ENCODE measurements at regions not wholly inside any gene's neighbourhood (a gene's known extent, or its start where the extent isn't known, plus 50 kb on each side); places are given as distances from the start of the nearest gene placed in this dataset.

DNA sequence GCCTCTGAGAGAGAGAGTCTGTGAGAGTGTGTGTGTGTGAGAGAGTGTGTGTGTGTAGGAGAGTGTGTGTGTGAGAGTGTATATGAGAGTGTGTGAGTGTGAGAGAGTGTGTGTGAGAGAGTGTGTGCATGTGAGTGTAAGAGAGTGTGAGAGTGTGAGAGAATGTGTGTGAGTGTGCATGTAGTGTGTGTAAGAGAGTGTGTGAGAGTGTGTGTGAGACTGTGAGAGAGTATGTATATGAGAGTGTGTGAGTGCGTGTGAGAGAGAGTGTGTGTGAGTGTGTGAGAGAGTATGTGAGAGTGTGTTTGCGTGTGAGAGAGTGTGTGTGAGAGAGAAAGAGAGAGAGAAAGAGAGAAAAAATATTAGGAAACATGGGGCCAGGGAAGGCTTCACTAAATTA, 588.3 kb upstream of the SGCD start:
- Mint-ChIP-seq H3K9me3 (no peaks in the 10 kb centered on the region), H3K4me3 (no peak overlapping the region), H3K27ac (no peak overlapping the region), H3K4me1 (ENCODE audit: low read depth) (no peaks in the 10 kb centered on the region), H3K36me3 (ENCODE audit: low read depth) (no peaks in the 10 kb centered on the region), H3K27me3 (peaks cover 2% of the 10 kb centered on the region)
- ATAC-seq (no peak), DNase-seq (no peak)
- intact Hi-C loops (cut with micrococcal nuclease): no loop called here
- POLR2A ChIA-PET: no interaction called here
- TF ChIP-seq, protein P1, sequence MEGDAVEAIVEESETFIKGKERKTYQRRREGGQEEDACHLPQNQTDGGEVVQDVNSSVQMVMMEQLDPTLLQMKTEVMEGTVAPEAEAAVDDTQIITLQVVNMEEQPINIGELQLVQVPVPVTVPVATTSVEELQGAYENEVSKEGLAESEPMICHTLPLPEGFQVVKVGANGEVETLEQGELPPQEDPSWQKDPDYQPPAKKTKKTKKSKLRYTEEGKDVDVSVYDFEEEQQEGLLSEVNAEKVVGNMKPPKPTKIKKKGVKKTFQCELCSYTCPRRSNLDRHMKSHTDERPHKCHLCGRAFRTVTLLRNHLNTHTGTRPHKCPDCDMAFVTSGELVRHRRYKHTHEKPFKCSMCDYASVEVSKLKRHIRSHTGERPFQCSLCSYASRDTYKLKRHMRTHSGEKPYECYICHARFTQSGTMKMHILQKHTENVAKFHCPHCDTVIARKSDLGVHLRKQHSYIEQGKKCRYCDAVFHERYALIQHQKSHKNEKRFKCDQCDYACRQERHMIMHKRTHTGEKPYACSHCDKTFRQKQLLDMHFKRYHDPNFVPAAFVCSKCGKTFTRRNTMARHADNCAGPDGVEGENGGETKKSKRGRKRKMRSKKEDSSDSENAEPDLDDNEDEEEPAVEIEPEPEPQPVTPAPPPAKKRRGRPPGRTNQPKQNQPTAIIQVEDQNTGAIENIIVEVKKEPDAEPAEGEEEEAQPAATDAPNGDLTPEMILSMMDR (IDR thresholded peaks at IDR 0.05): no peak
- CTCF ChIA-PET: no interaction called here

DNA sequence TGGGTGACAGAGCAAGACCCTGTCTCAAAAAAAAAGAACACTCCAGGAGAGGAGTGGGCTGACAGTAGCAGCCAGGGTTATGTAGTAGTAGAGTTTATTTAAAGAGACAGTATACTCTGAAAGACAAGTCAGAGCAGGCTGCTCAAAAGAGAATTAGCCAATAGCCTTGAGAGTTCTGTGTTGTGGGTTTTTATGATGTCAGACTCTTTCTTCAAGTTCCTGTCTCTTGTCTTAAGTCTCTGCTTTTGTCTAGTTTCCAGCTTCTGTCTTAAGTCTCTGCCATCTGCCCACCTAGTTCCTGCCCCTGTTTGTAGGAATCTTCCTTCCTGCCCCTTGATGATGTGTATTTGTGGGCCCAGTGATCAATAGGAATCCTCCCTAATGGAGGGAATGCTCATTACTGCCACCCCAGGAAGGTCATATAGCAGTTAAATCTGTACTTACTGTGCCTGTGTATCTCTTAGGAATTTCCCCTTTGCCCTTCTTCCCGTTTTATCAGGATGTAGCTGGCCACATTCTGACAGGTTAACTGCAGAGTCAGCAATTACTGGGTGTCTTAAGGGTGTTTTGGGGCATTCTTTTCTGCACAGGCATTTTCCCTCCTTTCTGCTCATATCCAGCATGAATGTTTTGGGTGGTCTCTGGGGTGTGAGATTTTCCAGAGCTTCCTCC, 580.5 kb upstream of the SGCD start:
- DNase-seq (no peak), ATAC-seq (no peak)
- no peak overlapping the region for H3K4me3 Mint-ChIP-seq
- no peaks in the 10 kb centered on the region for H3K9me3 Mint-ChIP-seq
- no peaks in the 10 kb centered on the region for H3K36me3 Mint-ChIP-seq (ENCODE audit: low read depth)
- TF ChIP-seq, protein P1 (IDR thresholded peaks at IDR 0.05): no peak
- POLR2A ChIA-PET: no interaction called here
- no peaks in the 10 kb centered on the region for H3K4me1 Mint-ChIP-seq (ENCODE audit: low read depth)
- no peak overlapping the region for H3K27ac Mint-ChIP-seq
- intact Hi-C loops (cut with micrococcal nuclease): no loop called here
- H3K27me3 Mint-ChIP-seq: no peaks in the 10 kb centered on the region
- CTCF ChIA-PET: no interaction called here

DNA sequence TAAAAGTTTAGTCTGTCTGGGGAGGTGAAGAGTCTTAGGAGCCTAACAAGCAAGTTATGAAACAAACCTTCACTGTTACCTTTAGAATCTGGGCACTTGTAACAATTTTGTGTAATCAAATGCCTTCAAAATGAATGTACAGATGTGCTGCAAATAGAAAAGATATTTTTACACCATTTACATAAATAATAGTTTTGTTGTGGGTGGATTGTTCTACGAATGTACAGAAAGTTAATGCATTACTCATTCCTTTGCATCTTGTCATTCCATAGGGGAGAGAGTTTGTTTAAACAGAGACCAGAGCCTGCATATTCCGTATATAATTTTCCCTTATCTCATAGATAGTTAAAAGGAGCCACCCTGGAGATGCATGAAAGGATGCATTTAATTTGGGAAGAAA, 576.9 kb upstream of the SGCD start:
- Mint-ChIP-seq H3K9me3 (no peaks in the 10 kb centered on the region), H3K4me1 (ENCODE audit: low read depth) (no peaks in the 10 kb centered on the region), H3K36me3 (ENCODE audit: low read depth) (no peaks in the 10 kb centered on the region), H3K4me3 (no peak overlapping the region), H3K27ac (no peak overlapping the region), H3K27me3 (peaks cover 4% of the 10 kb centered on the region)
- DNase-seq (no peak), ATAC-seq (no peak)
- POLR2A ChIA-PET: no interaction called here
- intact Hi-C loops (cut with micrococcal nuclease): no loop called here
- TF ChIP-seq, protein P1 (IDR thresholded peaks at IDR 0.05): no peak
- CTCF ChIA-PET: no interaction called here

DNA sequence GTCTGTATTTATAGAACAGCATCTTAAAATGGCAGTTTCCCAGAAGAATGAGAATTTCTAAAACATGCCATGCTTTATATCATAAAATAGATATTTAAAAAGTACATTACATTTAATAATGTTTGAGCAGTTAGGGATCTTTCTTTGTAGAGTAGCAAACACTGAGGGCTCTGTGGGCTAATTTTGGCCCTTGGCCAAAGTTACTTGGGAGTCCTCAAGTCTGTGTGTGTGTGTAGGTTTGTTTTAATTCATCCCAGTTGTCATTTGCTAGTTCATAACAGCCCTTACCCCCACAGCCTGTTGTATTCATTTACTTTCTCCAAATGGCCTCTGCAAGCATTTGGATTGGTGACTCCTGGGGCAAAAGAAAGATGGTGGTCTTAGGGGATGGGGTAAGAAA, 576.4 kb upstream of the SGCD start:
- TF ChIP-seq, protein P1 (IDR thresholded peaks at IDR 0.05): no peak
- no peaks in the 10 kb centered on the region for H3K36me3 Mint-ChIP-seq (ENCODE audit: low read depth)
- intact Hi-C loops (cut with micrococcal nuclease): no loop called here
- DNase-seq (no peak), ATAC-seq (no peak)
- no peaks in the 10 kb centered on the region for H3K9me3 Mint-ChIP-seq
- CTCF ChIA-PET: no interaction called here
- no peak overlapping the region for H3K27ac Mint-ChIP-seq
- H3K27me3 Mint-ChIP-seq: peaks cover 4% of the 10 kb centered on the region
- POLR2A ChIA-PET: no interaction called here
- no peak overlapping the region for H3K4me3 Mint-ChIP-seq
- H3K4me1 Mint-ChIP-seq (ENCODE audit: low read depth): no peaks in the 10 kb centered on the region

DNA sequence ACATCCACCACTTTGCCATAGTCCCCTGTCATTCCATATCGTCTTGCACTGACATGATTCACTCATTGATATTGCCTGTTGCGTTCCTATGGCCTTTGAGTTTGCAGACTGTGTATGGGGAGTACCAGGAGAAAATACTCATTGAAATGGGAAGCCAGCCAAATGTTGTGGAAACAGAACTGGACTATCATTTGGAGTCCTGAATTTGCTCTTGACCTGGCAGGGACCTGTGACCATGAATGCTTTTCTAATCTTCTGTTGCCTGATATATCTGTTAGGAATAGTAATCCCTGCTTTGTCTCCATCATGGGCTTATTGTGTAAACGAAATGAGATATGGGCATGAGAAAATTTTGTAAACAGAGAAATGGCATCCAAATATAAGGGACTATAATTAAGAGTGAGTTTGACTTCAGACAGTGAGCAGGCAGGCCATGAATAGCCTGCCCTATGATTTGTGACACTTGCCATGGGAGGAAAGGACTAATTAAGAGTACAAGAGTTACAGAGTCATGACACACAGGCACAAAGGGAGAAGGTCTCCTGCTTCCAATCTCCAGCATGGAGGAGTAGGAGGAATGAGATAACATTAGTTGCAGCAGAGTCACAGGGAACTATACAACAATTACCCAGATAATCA, 572.9 kb upstream of the SGCD start:
- Mint-ChIP-seq H3K36me3 (ENCODE audit: low read depth) (no peaks in the 10 kb centered on the region), H3K27me3 (peaks cover 4% of the 10 kb centered on the region), H3K4me3 (no peak overlapping the region), H3K9me3 (no peaks in the 10 kb centered on the region), H3K4me1 (ENCODE audit: low read depth) (no peaks in the 10 kb centered on the region), H3K27ac (no peak overlapping the region)
- DNase-seq (no peak), ATAC-seq (no peak)
- intact Hi-C loops (cut with micrococcal nuclease): no loop called here
- TF ChIP-seq, protein P1 (IDR thresholded peaks at IDR 0.05): no peak
- ChIA-PET POLR2A (no interaction called here), CTCF (no interaction called here)

Data from activated CD8-positive, alpha-beta T cell treated with anti-CD3 and anti-CD28 coated beads for 36 hours (primary cell).